Left hindlimb (tissue), 1 donor: ENCODE measurements at regions not wholly inside any gene's neighbourhood (a gene's known extent, or its start where the extent isn't known, plus 50 kb on each side); places are given as distances from the start of the nearest gene placed in this dataset.
"Not testable (repeated sequence)": the region's sequence is repeated elsewhere in the genome, so short reads cannot be mapped to it uniquely, and the experiment has no call there.

Source experiments
- DNase-seq: peaks from one replicate; pipeline ENCODE4 v3.0.0-alpha.2; 2018

- DNase-seq: no peak
Measured at GRCh38 chr9:85487872-85488271, 253.9 kb downstream of the AGTPBP1 start.

- no peak for DNase-seq
Measured at GRCh38 chr9:85484235-85484634, 257.5 kb downstream of the AGTPBP1 start.

- no peak for DNase-seq
Measured at GRCh38 chr9:85483208-85483607, 258.5 kb downstream of the AGTPBP1 start.

- DNase-seq: no peak
Measured at GRCh38 chr9:85479305-85479704, 262.4 kb downstream of the AGTPBP1 start.

GRCh38 chr9:85478847-85479246 lies 262.9 kb downstream of the AGTPBP1 start:
- no peak for DNase-seq

GRCh38 chr9:85474896-85475295 lies 266.9 kb downstream of the AGTPBP1 start:
- DNase-seq: not testable (repeated sequence)

- DNase-seq: no peak
Measured at GRCh38 chr9:85471791-85472190, 270.0 kb downstream of the AGTPBP1 start.

GRCh38 chr9:85469041-85469440 lies 272.7 kb downstream of the AGTPBP1 start:
- no peak for DNase-seq

- no peak for DNase-seq
Measured at GRCh38 chr9:85466834-85467233, 274.9 kb downstream of the AGTPBP1 start.

- not testable (repeated sequence) for DNase-seq
Measured at GRCh38 chr9:85458114-85458864, 283.5 kb downstream of the AGTPBP1 start.

- DNase-seq: no peak
Measured at GRCh38 chr9:85453850-85454249, 287.9 kb downstream of the AGTPBP1 start.

GRCh38 chr9:85452841-85453240 lies 288.9 kb downstream of the AGTPBP1 start:
- DNase-seq: no peak

GRCh38 chr9:85451680-85452079 lies 290.1 kb downstream of the AGTPBP1 start:
- no peak for DNase-seq

GRCh38 chr9:85445887-85446286 lies 295.9 kb downstream of the AGTPBP1 start:
- no peak for DNase-seq

- DNase-seq: no peak
Measured at GRCh38 chr9:85444243-85444642, 297.5 kb downstream of the AGTPBP1 start.

- DNase-seq: no peak
Measured at GRCh38 chr9:85443190-85443598, 298.6 kb downstream of the AGTPBP1 start.

- no peak for DNase-seq
Measured at GRCh38 chr9:85439791-85440190, 302.0 kb downstream of the AGTPBP1 start.

GRCh38 chr9:85433956-85434355 lies 307.8 kb downstream of the AGTPBP1 start:
- DNase-seq: not testable (repeated sequence)

- DNase-seq: not testable (repeated sequence)
Measured at GRCh38 chr9:85433551-85433950, 308.2 kb downstream of the AGTPBP1 start.

- no peak for DNase-seq
Measured at GRCh38 chr9:85433046-85433445, 308.7 kb downstream of the AGTPBP1 start.

GRCh38 chr9:85432599-85432998 lies 309.2 kb downstream of the AGTPBP1 start:
- no peak for DNase-seq

GRCh38 chr9:85431339-85432102 lies 310.2 kb downstream of the AGTPBP1 start:
- DNase-seq: no peak

- no peak for DNase-seq
Measured at GRCh38 chr9:85430659-85431338, 311.0 kb downstream of the AGTPBP1 start.

GRCh38 chr9:85428230-85428629 lies 313.5 kb downstream of the AGTPBP1 start:
- no peak for DNase-seq
